HS-5 (cell line): ENCODE measurements at regions not wholly inside any gene's neighbourhood (a gene's known extent, or its start where the extent isn't known, plus 50 kb on each side); places are given as distances from the start of the nearest gene placed in this dataset.
"Not testable (repeated sequence)": the region's sequence is repeated elsewhere in the genome, so short reads cannot be mapped to it uniquely, and the experiment has no call there.

Experiments
- DNase-seq: peaks from one replicate; pipeline ENCODE4 v3.0.0-alpha.2; 2012; ENCODE audit warnings: low read depth

- DNase-seq: not testable (repeated sequence)
Observed at GRCh38 chr4:111961026-111961425, 184.2 kb upstream of the FAM241A start.

- DNase-seq: peak; percentile 40
Observed at GRCh38 chr4:111961809-111962208, 183.4 kb upstream of the FAM241A start.

GRCh38 chr4:111963158-111963700 is 182.0 kb upstream of the FAM241A start:
- no peak for DNase-seq

GRCh38 chr4:111977419-111977965 is 167.8 kb upstream of the FAM241A start:
- no peak for DNase-seq

- DNase-seq: no peak
Observed at GRCh38 chr4:111979921-111980320, 165.3 kb upstream of the FAM241A start.

GRCh38 chr4:111982089-111982488 is 163.2 kb upstream of the FAM241A start:
- DNase-seq: no peak

- DNase-seq: no peak
Observed at GRCh38 chr4:111984169-111984819, 161.0 kb upstream of the FAM241A start.

GRCh38 chr4:111985426-111985825 is 159.8 kb upstream of the FAM241A start:
- DNase-seq: no peak

GRCh38 chr4:111986095-111986494 is 159.2 kb upstream of the FAM241A start:
- no peak for DNase-seq

GRCh38 chr4:111988514-111988913 is 156.7 kb upstream of the FAM241A start:
- DNase-seq: no peak

- DNase-seq: no peak
Observed at GRCh38 chr4:111989817-111990216, 155.4 kb upstream of the FAM241A start.

- no peak for DNase-seq
Observed at GRCh38 chr4:111991163-111991562, 154.1 kb upstream of the FAM241A start.

- peak; percentile 66 for DNase-seq
Observed at GRCh38 chr4:111991797-111992196, 153.5 kb upstream of the FAM241A start.

- DNase-seq: no peak
Observed at GRCh38 chr4:111992351-111993168, 152.7 kb upstream of the FAM241A start.

GRCh38 chr4:111994392-111994791 is 150.9 kb upstream of the FAM241A start:
- DNase-seq: no peak

- DNase-seq: no peak
Observed at GRCh38 chr4:111997785-111998184, 147.5 kb upstream of the FAM241A start.

GRCh38 chr4:111999801-112000200 is 145.5 kb upstream of the FAM241A start:
- DNase-seq: no peak

GRCh38 chr4:112001041-112001440 is 144.2 kb upstream of the FAM241A start:
- no peak for DNase-seq

GRCh38 chr4:112002248-112002661 is 143.0 kb upstream of the FAM241A start:
- DNase-seq: no peak

GRCh38 chr4:112003231-112003907 is 141.9 kb upstream of the FAM241A start:
- DNase-seq: no peak

- DNase-seq: no peak
Observed at GRCh38 chr4:112005027-112005426, 140.2 kb upstream of the FAM241A start.

GRCh38 chr4:112007391-112007790 is 137.9 kb upstream of the FAM241A start:
- no peak for DNase-seq
